GM12878 (cell line): ENCODE measurements at regions not wholly inside any gene's neighbourhood (a gene's known extent, or its start where the extent isn't known, plus 50 kb on each side); places are given as distances from the start of the nearest gene placed in this dataset.

Source experiments
- ATAC-seq: fragments of 200-7000 bp; cut with Tn5 transposase; 3 replicates; pipeline ENCODE4 v1.9.1; 2020; ENCODE audit warnings: mild to moderate bottlenecking, moderate library complexity
- BruUV-seq: library from RNA; stranded (reverse); fragments of 400-500 nt; replicated peaks from 2 replicates; lab custom pipeline; 2021; lab: Mats Ljungman, UMichigan
- CTCF ChIA-PET: fragments of 300-600 bp; sonication (Branson Sonifier 250); formaldehyde crosslinking; extraction: SDS; loops from one replicate; lab custom pipeline; 2021; ENCODE audit warnings: inconsistent platforms; lab: Yijun Ruan, JAX
- POLR2A ChIA-PET: fragments of 350-600 bp; formaldehyde crosslinking; extraction: SDS; loops from one replicate; lab custom pipeline; 2021; ENCODE audit warnings: inconsistent platforms; lab: Charles Lee
- RAD21 ChIA-PET: fragments of 300-600 bp; sonication (Branson Sonifier 250); formaldehyde crosslinking; loops from one replicate; lab custom pipeline; 2023; ENCODE audit warnings: antibody characterized with exemption; ENCODE audit not compliant: unreplicated experiment; lab: Charles Lee
- SMC1A ChIA-PET: fragments of 300-600 bp; sonication (Branson Sonifier 250); formaldehyde crosslinking; loops from one replicate; lab custom pipeline; 2023; ENCODE audit not compliant: unreplicated experiment, uncharacterized antibody; lab: Charles Lee
- DNase-seq: peaks from one replicate; pipeline ENCODE4 v3.0.0-alpha.2; 2011; ENCODE audit warnings: low read depth, low spot score
- FAIRE-seq: peaks from 3 replicates; lab custom pipeline; 2011; peaks lifted over from hg19 to GRCh38; lab: Jason Lieb, UNC
- H2AFZ ChIP-seq: 2 replicates; pipeline ENCODE4 v1.6.0; 2011; ENCODE audit warnings: low read depth, low read length, control low read depth; ENCODE audit not compliant: control insufficient read depth
- H3K27ac ChIP-seq: 2 replicates; pipeline ENCODE4 v1.5.1; 2011; ENCODE audit warnings: control low read depth; ENCODE audit not compliant: control insufficient read depth, insufficient read depth
- H3K27me3 ChIP-seq, 2 experiments: replicated peaks in 1 of 2; 2 replicates each; pipeline versions ENCODE4 v1.6.0 to v1.6.1; 2011; ENCODE audit warnings: low read length in 1 of 2; ENCODE audit not compliant: control insufficient read depth in 2 of 2, insufficient read depth in 2 of 2
- H3K36me3 ChIP-seq, 2 experiments: 2 replicates each; pipeline ENCODE4 v1.5.1; 2011; ENCODE audit warnings: low read length in 1 of 2; ENCODE audit not compliant: control insufficient read depth in 2 of 2, insufficient read depth in 2 of 2
- H3K4me1 ChIP-seq: 2 replicates; pipeline ENCODE4 v1.6.1; 2011; ENCODE audit warnings: mild to moderate bottlenecking, low read length, moderate library complexity, mixed read lengths; ENCODE audit not compliant: control insufficient read depth, insufficient read depth
- H3K4me2 ChIP-seq: 2 replicates; pipeline ENCODE4 v1.6.0; 2011; ENCODE audit warnings: control low read depth; ENCODE audit not compliant: control insufficient read depth, insufficient read depth
- H3K4me3 ChIP-seq: fragments of 200-600 bp; sonication (generic); 2 replicates; pipeline ENCODE4 v1.5.1; 2016
- H3K79me2 ChIP-seq: 2 replicates; pipeline ENCODE4 v1.6.0; 2011; ENCODE audit warnings: low read length; ENCODE audit not compliant: control insufficient read depth, insufficient read depth
- H3K9ac ChIP-seq: 2 replicates; pipeline ENCODE4 v1.8.0; 2011; ENCODE audit warnings: low read length, control low read depth, mixed read lengths; ENCODE audit not compliant: control insufficient read depth, insufficient read depth
- H3K9me3 ChIP-seq: replicated peaks from 3 replicates; pipeline ENCODE4 v1.5.1; 2011; ENCODE audit warnings: mild to moderate bottlenecking, low read length; ENCODE audit not compliant: control insufficient read depth, insufficient read depth
- H4K20me1 ChIP-seq: 2 replicates; pipeline ENCODE4 v1.6.0; 2011; ENCODE audit not compliant: control insufficient read depth, insufficient read depth
- ATF2 ChIP-seq: IDR thresholded peaks from 2 replicates; pipeline ENCODE4 v1.6.1; 2012; ENCODE audit warnings: low read length, inconsistent platforms
- CEBPB ChIP-seq, 2 experiments: fragments of 150-350 bp in 1 of 2; IDR thresholded peaks; 2 replicates each; pipeline ENCODE4 v1.6.1; 2012 to 2014; ENCODE audit warnings: low read depth in 2 of 2, low read length in 2 of 2, borderline replicate concordance in 1 of 2, inconsistent platforms in 1 of 2
- CREB1 ChIP-seq: IDR thresholded peaks from 2 replicates; pipeline ENCODE4 v1.6.1; 2012; ENCODE audit warnings: low read depth, mild to moderate bottlenecking, inconsistent platforms
- HDAC2 ChIP-seq: fragments of 200-600 bp; sonication (generic); IDR thresholded peaks from 2 replicates; pipeline ENCODE4 v1.6.1; 2017
- HDAC6 ChIP-seq: fragments of 200-600 bp; sonication (generic); IDR thresholded peaks from one replicate; pipeline ENCODE4 v1.8.0; 2017; ENCODE audit warnings: antibody characterized with exemption; ENCODE audit not compliant: unreplicated experiment
- KLF5 ChIP-seq: fragments of 450-650 bp; IDR thresholded peaks from 2 replicates; pipeline ENCODE4 v1.6.1; 2014; ENCODE audit warnings: mild to moderate bottlenecking; ENCODE audit not compliant: partially characterized antibody
- MLLT1 ChIP-seq: fragments of 450-650 bp; IDR thresholded peaks from 2 replicates; pipeline ENCODE4 v1.6.1; 2016; ENCODE audit warnings: mild to moderate bottlenecking
- MYB ChIP-seq: fragments of 150-350 bp; IDR thresholded peaks from 2 replicates; pipeline ENCODE4 v1.6.1; 2014; ENCODE audit warnings: mild to moderate bottlenecking, low read depth, low read length, borderline replicate concordance
- NKRF ChIP-seq: fragments of 450-650 bp; conservative IDR thresholded peaks from 2 replicates; pipeline ENCODE4 v1.6.1; 2017; ENCODE audit warnings: mild to moderate bottlenecking, moderate library complexity
- RBBP5 ChIP-seq: fragments of 200-600 bp; sonication (generic); conservative IDR thresholded peaks from 2 replicates; pipeline ENCODE4 v1.6.1; 2016
- REST ChIP-seq: IDR thresholded peaks from 2 replicates; pipeline ENCODE4 v1.6.1; 2012; ENCODE audit warnings: mild to moderate bottlenecking, low read depth, low read length
- SKIL ChIP-seq: fragments of 450-650 bp; IDR thresholded peaks from 2 replicates; pipeline ENCODE4 v1.6.1; 2017; ENCODE audit warnings: mild to moderate bottlenecking, low read depth, inconsistent platforms; ENCODE audit not compliant: poor library complexity, severe bottlenecking
- STAT3 ChIP-seq: IDR thresholded peaks from 2 replicates; pipeline ENCODE4 v1.6.1; 2011; ENCODE audit warnings: low read depth, low read length, improper control_type of control experiment
- ZNF217 ChIP-seq: fragments of 450-650 bp; IDR thresholded peaks from 2 replicates; pipeline ENCODE4 v1.6.1; 2017; ENCODE audit warnings: antibody characterized with exemption, mild to moderate bottlenecking
- ZNF384 ChIP-seq: IDR thresholded peaks from 2 replicates; pipeline ENCODE4 v1.6.1; 2012; ENCODE audit warnings: low read depth, mild to moderate bottlenecking, low read length, improper control_type of control experiment, borderline replicate concordance
- WGBS: methylation state at CpG from one replicate; pipeline ENCODE4 v1.1.6; 2016; ENCODE audit warnings: low lambda C conversion rate; ENCODE audit not compliant: insufficient replicate concordance, insufficient coverage; ENCODE audit errors: missing lambda C conversion rate; 5-methylcytosine and 5-hydroxymethylcytosine counted together
- in situ Hi-C: fragments of 300-500 bp; cut with MboI; formaldehyde crosslinking; loops from 9 replicates; pipeline ENCODE4 v1.14.3; 2018; ENCODE audit warnings: mixed read lengths
- intact Hi-C: fragments of 100-400 bp; cut with micrococcal nuclease; formaldehyde crosslinking; loops from one replicate; pipeline ENCODE4 v1.14.2; 2022; ENCODE audit not compliant: unreplicated experiment

GRCh38 chr12:67786086-67786485, 137.5 kb downstream of the DYRK2 start:
- DNase-seq (no peak), FAIRE-seq (no peak), ATAC-seq (no peak)
- H2AFZ ChIP-seq: no peak overlapping the region
- no peaks in the 10 kb centered on the region for H3K79me2 ChIP-seq
- no peak overlapping the region for H3K9ac ChIP-seq
- intact Hi-C loops: no loop called here
- H3K9me3 ChIP-seq: no peaks in the 10 kb centered on the region
- in situ Hi-C loops: no loop called here
- peaks cover 5% of the 10 kb centered on the region; the same call in 1 of the 2 replicates for H3K4me1 ChIP-seq
- no peak overlapping the region for H3K27ac ChIP-seq
- ChIA-PET POLR2A (no interaction called here), RAD21 (no interaction called here), SMC1A (interaction anchor here (1.5 kb wide), 1 partner anchor 43 kb away, joined by 3 read pairs; no protein-coding TSS in a partner anchor), CTCF (no interaction called here)
- H3K36me3 ChIP-seq: no peaks in the 10 kb centered on the region
- WGBS: 19% methylated on average over 3 of the region's 3 CpGs
- no peak overlapping the region for H3K4me3 ChIP-seq
- peak overlapping the region; percentile 8; the same call in 1 of the 2 replicates for H3K4me2 ChIP-seq
- H3K27me3 ChIP-seq: no peaks in the 10 kb centered on the region
- H4K20me1 ChIP-seq: no peaks in the 10 kb centered on the region
- no TSS peak for BruUV-seq
- TF ChIP-seq MYB (no peak), ZNF384 (no peak), MLLT1 (no peak), ATF2 (no peak), RBBP5 (no peak), SKIL (no peak), CEBPB (IDR thresholded peaks at IDR 0.05; ENCODE audit: borderline replicate concordance in 1 of 2, low read depth in 2 of 2, low read length in 2 of 2) (no peak), CREB1 (no peak), HDAC2 (no peak), HDAC6 (no peak), REST (no peak), ZNF217 (no peak), KLF5 (no peak), STAT3 (no peak), NKRF (no peak)
